Heart left ventricle (tissue), 13 donors: ENCODE measurements at regions not wholly inside any gene's neighbourhood (a gene's known extent, or its start where the extent isn't known, plus 50 kb on each side); places are given as distances from the start of the nearest gene placed in this dataset.

Experiments
- POLR2A ChIP-seq, 2 donors: fragments of 450-650 bp; IDR thresholded peaks; one replicate each; pipeline ENCODE4 v1.6.1; 2017; ENCODE audit warnings: antibody characterized with exemption in 2 of 2, mild to moderate bottlenecking in 2 of 2, moderate library complexity in 2 of 2
- TF ChIP-seq, protein P1 (sequence below), 12 donors: fragments of 200-600 bp; sonication (generic) in 4 of 12; IDR thresholded peaks; one replicate each; pipeline versions ENCODE4 v1.5.0 to v1.8.0; 2018 to 2022; ENCODE audit warnings: antibody characterized with exemption in 12 of 12, mild to moderate bottlenecking in 5 of 12
- donor health status: ischemic (EF 13 %, LVEDD 7.1; RV severe dilation, severe dysfunction).
- donor health status: DM: no; HTN: yes; CAD: no.
- donor health status: DM: no; HTN: no; CAD: no.
- donor health status: ischemic (EF 25% LVEDD 6.9; RV normal size, moderate dysfunction).
- donor health status: ischemic (EF 25% LVEDD 5.7; RV mildly dilated, moderate dysfunction).
- donor health status: ischemic (EF 35%, LVEDD 5.7; RV mildly dilated, moderate dysfunction).
- donor health status: nonischemic (EF 11% LVEDD 7.7; RV severe dilation, severe dysfunction).
- donor health status: DM: yes; HTN: yes; CAD: no.
- donor health status: PGD.
- donor health status: ischemic (EF 29% LVEDD 5.4; RV normal size, mild dysfunction).
- donor health status: nonischemic (EF 23%, LVEDD 6.1; RV moderate dilation, normal function).

DNA sequence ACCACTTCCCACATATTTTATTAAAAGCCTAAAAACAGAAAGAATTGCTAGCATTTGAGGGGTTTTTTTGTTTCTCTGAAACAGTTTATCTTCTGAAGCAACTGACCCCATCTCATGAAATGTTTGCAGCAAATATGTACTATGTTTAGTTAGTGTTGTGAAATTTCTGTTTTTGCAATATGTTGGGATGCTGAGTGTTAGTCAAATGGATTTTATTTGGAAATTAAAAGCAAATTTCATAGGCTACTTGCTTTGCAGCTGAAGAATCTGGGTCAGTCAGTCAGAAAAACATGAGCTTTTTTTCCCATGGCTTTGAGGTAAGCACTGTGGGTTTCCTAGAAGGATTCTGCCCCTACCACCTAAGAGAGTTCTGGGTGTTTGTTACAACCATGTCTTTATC, 184.9 kb upstream of the DKK2 start:
- TF ChIP-seq, protein P1, sequence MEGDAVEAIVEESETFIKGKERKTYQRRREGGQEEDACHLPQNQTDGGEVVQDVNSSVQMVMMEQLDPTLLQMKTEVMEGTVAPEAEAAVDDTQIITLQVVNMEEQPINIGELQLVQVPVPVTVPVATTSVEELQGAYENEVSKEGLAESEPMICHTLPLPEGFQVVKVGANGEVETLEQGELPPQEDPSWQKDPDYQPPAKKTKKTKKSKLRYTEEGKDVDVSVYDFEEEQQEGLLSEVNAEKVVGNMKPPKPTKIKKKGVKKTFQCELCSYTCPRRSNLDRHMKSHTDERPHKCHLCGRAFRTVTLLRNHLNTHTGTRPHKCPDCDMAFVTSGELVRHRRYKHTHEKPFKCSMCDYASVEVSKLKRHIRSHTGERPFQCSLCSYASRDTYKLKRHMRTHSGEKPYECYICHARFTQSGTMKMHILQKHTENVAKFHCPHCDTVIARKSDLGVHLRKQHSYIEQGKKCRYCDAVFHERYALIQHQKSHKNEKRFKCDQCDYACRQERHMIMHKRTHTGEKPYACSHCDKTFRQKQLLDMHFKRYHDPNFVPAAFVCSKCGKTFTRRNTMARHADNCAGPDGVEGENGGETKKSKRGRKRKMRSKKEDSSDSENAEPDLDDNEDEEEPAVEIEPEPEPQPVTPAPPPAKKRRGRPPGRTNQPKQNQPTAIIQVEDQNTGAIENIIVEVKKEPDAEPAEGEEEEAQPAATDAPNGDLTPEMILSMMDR (IDR thresholded peaks at IDR 0.05) = no peak
- no peak for TF ChIP-seq POLR2A (IDR thresholded peaks at IDR 0.05)
